ENCODE measurements at regions not wholly inside any gene's neighbourhood (a gene's known extent, or its start where the extent isn't known, plus 50 kb on each side); places are given as distances from the start of the nearest gene placed in this dataset.
"Not testable (repeated sequence)": the region's sequence is repeated elsewhere in the genome, so short reads cannot be mapped to it uniquely, and the experiment has no call there.

GRCh38 chr4:72709475-72709874 lies 140.5 kb upstream of the ADAMTS3 start:
- H3K36me3 ChIP-seq (ENCODE audit: low read depth), result no peaks in the 10 kb centered on the region
- TF ChIP-seq, protein P1, sequence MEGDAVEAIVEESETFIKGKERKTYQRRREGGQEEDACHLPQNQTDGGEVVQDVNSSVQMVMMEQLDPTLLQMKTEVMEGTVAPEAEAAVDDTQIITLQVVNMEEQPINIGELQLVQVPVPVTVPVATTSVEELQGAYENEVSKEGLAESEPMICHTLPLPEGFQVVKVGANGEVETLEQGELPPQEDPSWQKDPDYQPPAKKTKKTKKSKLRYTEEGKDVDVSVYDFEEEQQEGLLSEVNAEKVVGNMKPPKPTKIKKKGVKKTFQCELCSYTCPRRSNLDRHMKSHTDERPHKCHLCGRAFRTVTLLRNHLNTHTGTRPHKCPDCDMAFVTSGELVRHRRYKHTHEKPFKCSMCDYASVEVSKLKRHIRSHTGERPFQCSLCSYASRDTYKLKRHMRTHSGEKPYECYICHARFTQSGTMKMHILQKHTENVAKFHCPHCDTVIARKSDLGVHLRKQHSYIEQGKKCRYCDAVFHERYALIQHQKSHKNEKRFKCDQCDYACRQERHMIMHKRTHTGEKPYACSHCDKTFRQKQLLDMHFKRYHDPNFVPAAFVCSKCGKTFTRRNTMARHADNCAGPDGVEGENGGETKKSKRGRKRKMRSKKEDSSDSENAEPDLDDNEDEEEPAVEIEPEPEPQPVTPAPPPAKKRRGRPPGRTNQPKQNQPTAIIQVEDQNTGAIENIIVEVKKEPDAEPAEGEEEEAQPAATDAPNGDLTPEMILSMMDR (IDR thresholded peaks at IDR 0.05; ENCODE audit: poor library complexity, severe bottlenecking), result no peak
- no peak for ATAC-seq (ENCODE audit: low read depth)
- no peaks in the 10 kb centered on the region for H3K4me1 ChIP-seq (ENCODE audit: insufficient read depth, poor library complexity, severe bottlenecking)
- H3K4me3 ChIP-seq (ENCODE audit: severe bottlenecking), result no peak overlapping the region
- H3K27ac ChIP-seq (ENCODE audit: poor library complexity, severe bottlenecking), result no peak overlapping the region
- no peak for DNase-seq (ENCODE audit: low spot score)
- no peaks in the 10 kb centered on the region for H3K9me3 ChIP-seq (ENCODE audit: severe bottlenecking)
- no peaks in the 10 kb centered on the region for H3K27me3 ChIP-seq (ENCODE audit: insufficient read depth, poor library complexity, severe bottlenecking)

DNA sequence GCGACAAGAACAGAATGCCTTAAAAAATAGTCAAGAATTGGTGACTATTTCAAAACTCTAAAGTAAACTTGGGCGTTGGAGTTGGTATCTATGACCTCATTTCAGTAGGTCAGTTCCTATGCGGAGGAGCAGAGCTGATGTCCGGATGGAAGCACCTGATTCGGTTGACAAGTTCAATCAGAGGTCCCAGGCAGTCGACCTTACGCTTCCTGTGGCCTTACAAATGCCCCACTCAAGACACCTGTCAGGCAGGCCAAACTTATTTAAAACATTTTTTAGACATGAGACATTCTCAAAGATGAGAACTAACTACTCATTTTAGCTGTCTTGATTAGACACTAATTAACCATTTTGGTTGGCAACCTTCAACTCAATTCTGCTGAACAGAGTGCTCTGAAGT lies 137.7 kb upstream of the ADAMTS3 start:
- DNase-seq (ENCODE audit: low spot score) (no peak), ATAC-seq (ENCODE audit: low read depth) (no peak)
- Histone ChIP-seq H3K4me3 (ENCODE audit: severe bottlenecking) (no peak overlapping the region), H3K27ac (ENCODE audit: poor library complexity, severe bottlenecking) (no peak overlapping the region), H3K36me3 (ENCODE audit: low read depth) (no peaks in the 10 kb centered on the region), H3K9me3 (ENCODE audit: severe bottlenecking) (no peaks in the 10 kb centered on the region), H3K4me1 (ENCODE audit: insufficient read depth, poor library complexity, severe bottlenecking) (no peaks in the 10 kb centered on the region), H3K27me3 (ENCODE audit: insufficient read depth, poor library complexity, severe bottlenecking) (no peaks in the 10 kb centered on the region)
- TF ChIP-seq, protein P1 (IDR thresholded peaks at IDR 0.05; ENCODE audit: poor library complexity, severe bottlenecking), result no peak

- not testable (repeated sequence) for DNase-seq (ENCODE audit: low spot score); H3K9me3 ChIP-seq (ENCODE audit: severe bottlenecking); H3K27me3 ChIP-seq (ENCODE audit: insufficient read depth, poor library complexity, severe bottlenecking); H3K4me1 ChIP-seq (ENCODE audit: insufficient read depth, poor library complexity, severe bottlenecking); H3K27ac ChIP-seq (ENCODE audit: poor library complexity, severe bottlenecking); ATAC-seq (ENCODE audit: low read depth); H3K36me3 ChIP-seq (ENCODE audit: low read depth); H3K4me3 ChIP-seq (ENCODE audit: severe bottlenecking)
Observed at GRCh38 chr4:72704925-72705640, 136.1 kb upstream of the ADAMTS3 start.

GRCh38 chr4:72702948-72703347 lies 133.9 kb upstream of the ADAMTS3 start:
- no peaks in the 10 kb centered on the region for H3K36me3 ChIP-seq (ENCODE audit: low read depth)
- no peak overlapping the region for H3K4me3 ChIP-seq (ENCODE audit: severe bottlenecking)
- TF ChIP-seq, protein P1 (IDR thresholded peaks at IDR 0.05; ENCODE audit: poor library complexity, severe bottlenecking), result no peak
- H3K4me1 ChIP-seq (ENCODE audit: insufficient read depth, poor library complexity, severe bottlenecking), result no peaks in the 10 kb centered on the region
- ATAC-seq (ENCODE audit: low read depth), result no peak
- no peak for DNase-seq (ENCODE audit: low spot score)
- no peaks in the 10 kb centered on the region for H3K27me3 ChIP-seq (ENCODE audit: insufficient read depth, poor library complexity, severe bottlenecking)
- no peaks in the 10 kb centered on the region for H3K9me3 ChIP-seq (ENCODE audit: severe bottlenecking)
- no peak overlapping the region for H3K27ac ChIP-seq (ENCODE audit: poor library complexity, severe bottlenecking)

DNA sequence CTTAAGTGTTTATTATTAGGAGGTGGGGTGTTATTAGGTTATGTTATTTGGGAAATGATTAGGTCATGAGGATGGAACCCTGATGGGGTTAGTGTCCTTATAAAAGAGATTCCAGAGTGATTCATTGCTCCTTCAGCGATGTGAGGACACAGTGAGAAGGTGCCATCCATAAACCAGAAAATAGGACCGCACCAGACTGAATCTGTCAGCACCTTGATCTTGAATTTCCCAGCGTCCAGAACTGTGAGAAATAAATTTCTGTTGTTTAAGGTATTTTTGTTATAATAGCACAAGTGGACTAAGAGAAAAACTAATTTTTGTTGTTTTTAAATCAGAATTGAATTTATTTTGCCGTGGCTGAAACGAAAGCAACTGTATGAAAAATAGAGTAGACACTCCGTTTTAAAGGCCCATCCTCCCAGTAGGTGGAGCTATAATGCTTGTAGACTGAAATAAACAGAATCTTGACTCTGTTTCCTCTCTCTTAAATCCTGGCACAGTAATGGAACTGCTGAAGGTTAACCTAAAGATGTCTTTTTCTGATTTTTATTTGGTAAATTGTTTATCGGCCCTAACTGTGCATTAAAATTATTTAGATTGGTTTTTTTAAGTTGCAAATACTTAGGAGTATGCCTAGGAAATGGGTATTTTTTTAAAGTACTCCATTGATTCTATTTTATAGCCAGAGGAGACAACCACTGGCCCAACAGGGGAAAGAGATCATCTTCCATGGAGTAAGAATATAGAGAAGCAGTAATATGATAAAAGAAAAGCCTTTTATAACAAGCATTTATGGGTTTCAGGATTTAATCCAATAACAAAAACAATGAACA lies 133.2 kb upstream of the ADAMTS3 start:
- Histone ChIP-seq H3K36me3 (ENCODE audit: low read depth) (no peaks in the 10 kb centered on the region), H3K4me3 (ENCODE audit: severe bottlenecking) (peak overlapping the region; percentile 37), H3K9me3 (ENCODE audit: severe bottlenecking) (no peaks in the 10 kb centered on the region), H3K27ac (ENCODE audit: poor library complexity, severe bottlenecking) (no peak overlapping the region), H3K4me1 (ENCODE audit: insufficient read depth, poor library complexity, severe bottlenecking) (no peaks in the 10 kb centered on the region), H3K27me3 (ENCODE audit: insufficient read depth, poor library complexity, severe bottlenecking) (no peaks in the 10 kb centered on the region)
- TF ChIP-seq, protein P1 (IDR thresholded peaks at IDR 0.05; ENCODE audit: poor library complexity, severe bottlenecking), result peak; percentile 85
- ATAC-seq (ENCODE audit: low read depth), result peak; percentile 62
- DNase-seq (ENCODE audit: low spot score), result no peak
